GM19372 (cell line): ENCODE measurements at regions not wholly inside any gene's neighbourhood (a gene's known extent, or its start where the extent isn't known, plus 50 kb on each side); places are given as distances from the start of the nearest gene placed in this dataset.

ENCODE experiments used
- ATAC-seq: cut with Tn5 transposase; IDR thresholded peaks from one replicate; pipeline ENCODE4 v1.9.1; 2021; ENCODE audit warnings: mild to moderate bottlenecking, low read depth, moderate library complexity; ENCODE audit not compliant: unreplicated experiment

DNA sequence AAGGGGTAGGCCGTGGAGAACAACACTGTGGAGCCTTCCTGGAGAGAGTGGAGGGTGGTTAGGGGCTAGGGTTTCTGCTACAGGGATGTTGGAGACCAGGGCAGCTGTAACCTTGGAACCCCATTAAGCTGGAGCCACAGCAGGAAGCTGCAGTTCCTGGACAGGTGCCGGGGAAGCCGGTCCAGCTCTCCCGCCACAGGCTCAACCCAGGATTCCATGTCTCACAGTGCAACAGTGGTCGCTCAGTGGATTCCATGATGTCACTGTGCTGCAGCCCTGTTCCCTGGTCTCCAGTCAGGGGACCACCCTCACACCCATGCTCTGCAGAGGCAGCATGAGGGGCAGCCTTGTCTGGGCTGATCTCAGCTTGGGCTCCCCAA lies 264.6 kb upstream of the CDYL start:
- no peak for ATAC-seq

DNA sequence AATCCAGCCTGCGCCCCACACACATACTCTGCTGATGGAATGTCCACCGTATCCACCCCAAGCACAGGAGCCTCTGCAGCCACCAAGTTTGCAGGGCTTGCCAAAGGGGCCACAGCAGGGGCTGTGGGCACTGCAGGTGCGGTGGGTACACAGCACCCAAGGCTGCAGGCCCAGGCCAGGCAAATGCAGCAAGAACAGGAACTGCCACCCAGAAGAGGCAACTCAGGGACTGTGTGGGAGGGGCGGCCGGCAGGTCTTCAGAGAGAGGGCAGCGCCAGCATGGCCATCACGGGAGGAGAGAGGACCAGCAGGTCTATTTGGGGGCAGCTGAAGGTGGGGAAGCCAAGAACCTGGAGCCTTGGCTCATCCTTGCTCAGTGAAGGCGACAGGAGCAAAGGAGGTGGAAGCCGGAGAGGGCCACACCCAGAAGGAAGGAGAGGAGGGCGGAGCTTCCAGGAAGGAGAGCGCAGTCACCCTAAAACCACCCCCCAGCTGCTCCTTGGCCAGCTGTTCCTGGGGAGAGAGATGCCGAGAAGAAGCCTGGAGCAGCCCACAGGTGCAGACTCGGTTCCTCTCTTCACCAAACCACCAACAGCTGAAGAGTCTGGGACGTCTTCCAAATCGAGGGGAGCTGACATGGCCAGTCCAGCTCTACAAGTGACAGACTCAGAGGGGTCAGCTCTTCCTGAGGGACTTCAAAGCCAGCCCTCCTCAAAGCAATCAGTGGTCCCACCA lies 265.1 kb upstream of the CDYL start:
- ATAC-seq, result no peak

DNA sequence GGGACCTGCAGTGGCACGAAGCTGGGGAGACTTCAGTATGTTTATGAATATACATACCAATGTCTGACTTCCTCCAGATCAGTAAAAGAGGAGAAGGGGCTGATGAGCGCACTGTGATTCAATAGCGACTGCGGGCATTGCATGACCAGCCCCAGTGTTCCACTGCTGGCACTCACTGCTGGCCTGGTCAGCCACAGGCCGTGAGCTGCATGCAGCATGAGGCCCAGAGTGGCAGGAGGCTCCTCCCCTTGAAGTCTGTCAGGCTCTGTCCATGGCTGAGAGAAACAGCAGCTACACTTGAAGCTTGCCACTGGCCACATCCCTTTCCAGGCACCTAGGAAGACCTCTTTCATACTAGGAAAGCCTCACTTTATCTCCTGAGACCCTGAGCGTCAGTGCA lies 265.9 kb upstream of the CDYL start:
- no peak for ATAC-seq

DNA sequence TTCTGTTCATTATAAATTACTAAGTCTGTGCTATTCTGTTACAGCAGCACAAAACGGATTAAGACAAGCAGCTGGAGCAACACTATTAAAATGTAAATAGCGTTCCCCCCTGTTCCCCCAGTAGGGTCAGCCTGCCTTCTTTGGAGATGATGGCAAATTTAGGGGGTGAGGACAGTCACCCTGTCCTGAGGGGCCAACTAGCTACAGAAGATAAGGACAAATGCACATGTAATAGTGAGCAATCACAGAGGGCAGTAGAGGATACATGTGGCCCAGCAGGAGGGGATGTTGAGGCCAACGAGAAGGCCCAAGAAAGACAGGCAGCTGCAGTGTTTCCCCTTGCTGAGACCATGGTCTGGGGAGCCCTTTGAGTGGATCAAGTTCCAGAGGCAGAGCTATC lies 266.7 kb upstream of the CDYL start:
- ATAC-seq, result no peak

DNA sequence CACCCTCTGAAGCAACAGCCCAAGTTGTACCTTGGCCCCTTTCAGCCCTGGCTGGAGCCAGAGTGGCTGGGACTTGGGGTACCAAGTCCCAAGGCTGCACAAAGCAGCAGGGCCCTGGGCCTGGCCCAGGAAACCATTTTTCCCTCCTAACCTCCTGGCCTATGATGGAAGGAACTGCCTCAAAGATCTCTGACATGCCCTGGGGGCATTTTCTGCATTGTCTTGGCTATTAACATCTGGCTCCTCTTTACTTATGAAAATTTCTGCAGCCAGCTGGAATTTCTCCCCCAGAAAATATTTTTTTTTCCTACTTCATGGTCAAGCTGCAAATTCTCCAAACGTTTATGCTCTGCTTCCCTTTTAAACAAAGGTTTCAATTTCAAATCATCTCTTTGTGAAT lies 269.4 kb upstream of the CDYL start:
- ATAC-seq, result no peak

DNA sequence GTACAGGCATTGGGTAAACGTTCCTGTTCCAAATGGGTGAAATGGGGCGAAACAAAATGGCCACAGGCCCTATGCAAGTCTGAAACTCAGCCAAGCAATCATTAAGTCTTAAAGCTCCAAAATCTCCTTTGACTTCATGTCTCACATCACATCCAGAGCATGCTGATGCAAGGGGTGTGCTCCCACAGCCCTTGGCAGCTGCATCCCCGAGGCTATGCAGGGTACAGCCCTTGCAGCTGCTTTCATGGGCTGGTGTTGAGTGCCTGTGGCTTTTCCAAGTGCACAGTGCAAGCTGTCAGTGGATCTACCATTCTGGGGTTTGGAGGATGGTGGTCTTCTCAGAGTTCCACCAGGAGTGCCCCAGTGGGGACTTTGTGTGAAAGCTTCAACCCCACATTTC lies 270.0 kb upstream of the CDYL start:
- ATAC-seq, result no peak

DNA sequence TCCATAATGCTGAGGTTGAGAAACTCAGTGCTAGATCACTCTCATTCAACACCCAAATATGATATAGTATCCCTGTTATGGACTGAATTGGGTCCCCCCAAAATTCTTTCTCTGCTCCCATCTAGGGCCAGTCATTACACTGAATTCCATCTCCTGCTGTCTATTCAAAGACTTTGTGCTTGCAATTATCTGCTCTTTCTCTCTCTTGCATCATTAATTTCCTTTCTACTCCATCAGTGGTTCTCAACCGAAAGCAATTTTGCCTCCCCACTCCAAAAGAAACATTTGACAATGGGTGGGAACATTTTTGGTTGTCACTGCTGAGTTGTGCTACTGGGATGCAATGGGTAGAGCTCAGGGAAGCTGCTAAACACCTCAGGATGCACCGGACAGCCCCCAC lies 271.5 kb upstream of the CDYL start:
- ATAC-seq, result no peak

DNA sequence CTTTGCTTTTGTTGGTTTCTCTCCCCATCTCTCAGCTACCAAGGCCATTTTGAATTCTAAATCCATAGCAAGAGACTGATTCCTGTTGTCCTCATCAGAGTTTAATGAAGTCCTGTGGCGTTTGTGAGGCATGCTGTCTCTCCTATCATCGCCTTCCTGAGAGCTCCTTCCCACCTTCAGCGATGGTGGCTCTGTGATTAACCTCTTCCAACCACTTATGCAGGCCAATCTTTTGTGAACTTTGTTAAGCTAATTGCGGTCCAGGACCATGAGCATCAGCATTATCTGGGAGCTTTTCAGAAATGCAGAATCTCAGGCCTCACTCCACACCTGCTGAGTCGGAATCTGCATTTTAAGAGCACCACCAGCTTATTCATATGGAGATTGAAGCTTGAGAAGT lies 272.5 kb upstream of the CDYL start:
- no peak for ATAC-seq

DNA sequence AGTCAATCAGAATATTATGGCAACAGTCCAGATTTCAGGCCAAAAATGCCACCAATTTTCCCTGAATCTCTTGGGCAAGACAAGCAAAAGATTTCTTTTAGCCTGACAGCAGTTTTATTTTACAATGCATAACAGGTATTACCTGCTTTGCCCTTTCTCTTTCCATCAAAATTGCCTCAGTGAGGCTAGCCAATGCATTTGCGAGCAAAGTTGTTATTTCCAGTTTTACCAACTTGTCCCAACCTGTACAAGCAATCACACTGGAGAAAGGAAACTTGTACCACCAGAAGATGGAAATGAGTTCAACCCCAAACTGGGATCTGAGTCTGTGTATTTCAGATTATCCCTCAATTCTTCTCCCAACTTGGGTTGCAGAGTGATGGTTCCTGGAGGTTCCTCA lies 279.9 kb upstream of the CDYL start:
- no peak for ATAC-seq

DNA sequence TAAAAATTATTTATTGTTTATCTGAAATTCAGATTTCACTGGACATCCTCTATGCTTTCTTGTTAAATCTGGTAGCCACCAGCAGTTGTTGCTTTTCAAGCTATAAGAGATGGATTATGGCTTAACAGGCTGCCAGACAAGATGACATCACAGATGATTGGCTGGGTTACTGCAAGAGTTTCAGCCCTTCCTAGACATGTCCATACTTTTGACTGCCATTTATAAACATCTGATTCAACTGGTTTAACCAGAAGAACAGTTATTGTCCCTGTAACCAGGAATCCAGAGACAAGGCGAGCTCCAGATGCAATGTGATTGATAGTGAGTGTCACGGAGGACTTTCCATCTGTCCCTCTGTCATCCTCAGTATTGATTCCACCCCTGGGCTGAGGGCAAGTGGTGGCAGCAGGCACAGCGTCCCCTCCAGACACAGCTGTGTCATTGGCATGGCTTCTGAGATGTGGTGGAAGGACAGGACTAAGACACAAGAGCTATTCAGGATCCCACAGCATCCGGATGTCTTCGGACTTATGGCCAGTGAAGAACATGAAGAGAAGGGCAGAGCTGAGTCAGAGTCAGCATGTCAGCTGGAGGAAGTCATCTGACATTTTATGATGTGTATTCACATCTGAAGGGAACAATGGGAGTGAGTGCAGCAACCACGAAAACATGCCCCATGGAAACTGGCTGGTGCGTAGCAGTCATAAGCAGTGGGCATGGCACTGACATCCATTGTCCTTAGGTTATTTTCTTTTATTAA lies 284.5 kb upstream of the CDYL start:
- no peak for ATAC-seq

DNA sequence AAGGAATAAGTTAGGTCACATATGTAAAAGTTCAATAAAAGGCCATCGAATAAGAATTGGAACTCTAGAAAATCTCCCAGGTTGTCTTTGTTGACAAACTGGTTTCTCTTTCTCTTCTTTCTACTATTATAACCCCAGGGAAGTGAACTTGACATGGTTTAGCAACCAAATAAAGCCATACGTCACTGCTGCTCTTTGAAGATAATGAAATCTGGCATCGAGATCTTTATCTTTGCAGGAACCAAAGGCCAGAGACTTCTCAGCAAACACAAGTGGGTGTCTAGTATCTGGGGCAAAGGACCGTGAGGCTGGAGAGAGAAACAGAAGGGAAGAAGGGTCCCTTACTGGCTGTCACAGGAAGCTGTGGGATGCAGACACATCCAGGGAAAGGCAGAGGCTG lies 286.7 kb upstream of the CDYL start:
- ATAC-seq, result no peak

DNA sequence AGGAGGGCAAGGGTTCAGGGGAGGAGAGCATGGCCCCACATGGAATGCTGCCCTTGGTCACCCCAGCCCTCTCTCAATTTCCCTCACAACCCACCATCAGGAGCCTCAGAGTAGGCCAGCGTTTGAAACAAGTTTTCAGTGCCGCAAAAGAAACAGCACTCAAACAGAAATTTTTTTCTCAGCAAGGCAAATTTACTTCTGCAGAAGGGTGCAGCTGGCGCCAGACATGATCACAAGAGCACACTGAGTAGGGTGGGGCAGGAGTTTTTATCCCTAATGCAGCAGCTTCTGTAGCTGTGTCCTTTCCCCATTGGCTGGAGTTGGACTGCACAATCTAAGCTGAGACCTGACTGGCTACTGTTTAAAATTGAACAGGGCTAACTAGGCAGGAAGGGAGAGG lies 287.8 kb upstream of the CDYL start:
- ATAC-seq, result no peak

DNA sequence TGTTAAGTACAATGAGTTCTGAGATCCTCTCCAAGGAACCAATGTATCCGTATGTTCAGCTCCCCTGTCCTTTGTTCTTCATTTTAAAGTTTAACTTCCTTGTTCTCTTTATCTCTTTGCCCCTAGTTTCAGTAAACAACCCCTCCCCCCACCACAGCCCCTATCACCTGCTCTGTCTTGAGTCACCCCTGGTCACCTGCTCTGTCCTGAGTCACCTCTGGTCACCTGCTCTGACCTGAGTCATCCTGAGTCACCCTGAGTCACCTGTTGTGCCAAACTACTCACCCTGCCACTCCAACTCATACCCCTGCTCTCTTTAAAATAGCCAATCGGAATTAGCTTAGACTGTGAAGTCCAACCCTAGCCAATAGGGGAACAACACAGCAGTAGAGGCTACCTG lies 288.7 kb upstream of the CDYL start:
- ATAC-seq, result no peak

DNA sequence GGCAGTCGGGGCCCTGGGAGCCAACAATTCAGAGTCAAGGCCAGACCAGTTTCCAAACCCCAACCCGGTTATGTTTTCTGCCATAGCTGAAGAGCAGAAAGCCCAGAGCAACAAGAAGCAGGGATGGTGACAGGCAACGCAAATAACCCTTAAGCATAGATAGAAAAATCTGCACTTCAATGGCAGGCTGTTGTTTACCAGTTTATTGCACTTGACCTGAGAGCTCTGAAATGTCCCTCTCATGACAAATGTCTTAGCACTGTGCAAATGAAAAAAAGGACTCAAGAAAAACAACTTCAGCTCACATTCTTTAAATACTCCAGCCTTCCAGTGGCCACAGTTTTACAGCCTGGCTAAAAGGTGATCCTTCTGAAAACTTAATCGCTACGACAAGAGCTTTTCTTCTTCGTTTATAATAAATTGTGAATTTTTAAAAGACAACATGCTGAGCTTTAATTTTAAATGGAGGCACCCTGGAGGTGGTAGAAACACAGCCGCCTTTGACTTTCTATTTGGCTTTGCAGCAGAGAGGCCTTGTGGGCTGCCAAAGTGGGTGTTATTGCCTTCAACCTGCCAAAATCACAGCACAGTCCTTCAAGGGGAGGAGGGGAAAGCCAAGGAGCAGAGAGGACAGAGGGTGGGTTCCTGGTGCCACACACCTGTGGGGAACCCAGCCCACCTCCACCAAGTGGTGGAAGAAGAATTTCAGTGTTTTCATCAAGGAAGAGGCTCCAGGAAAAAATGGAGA lies 289.5 kb upstream of the CDYL start:
- no peak for ATAC-seq

DNA sequence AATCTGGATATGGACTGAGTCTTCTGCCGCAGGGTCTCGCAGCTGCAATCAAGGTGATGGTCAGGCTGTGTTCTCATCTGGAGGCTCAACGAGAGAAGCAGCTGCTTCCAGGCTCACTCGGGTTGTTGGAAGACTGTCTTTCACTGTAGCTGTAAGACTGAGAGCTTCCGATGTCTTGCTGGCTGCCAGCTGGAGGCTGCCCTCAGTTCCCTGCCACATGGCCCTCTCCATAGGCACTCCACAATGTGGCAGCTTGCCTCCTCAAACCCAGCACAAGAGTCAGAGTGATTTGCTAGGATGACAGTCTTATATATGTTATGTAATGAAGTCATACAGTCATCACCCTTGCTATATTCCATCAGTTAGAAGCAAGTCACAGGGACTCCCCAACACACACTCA lies 290.5 kb upstream of the CDYL start:
- no peak for ATAC-seq

DNA sequence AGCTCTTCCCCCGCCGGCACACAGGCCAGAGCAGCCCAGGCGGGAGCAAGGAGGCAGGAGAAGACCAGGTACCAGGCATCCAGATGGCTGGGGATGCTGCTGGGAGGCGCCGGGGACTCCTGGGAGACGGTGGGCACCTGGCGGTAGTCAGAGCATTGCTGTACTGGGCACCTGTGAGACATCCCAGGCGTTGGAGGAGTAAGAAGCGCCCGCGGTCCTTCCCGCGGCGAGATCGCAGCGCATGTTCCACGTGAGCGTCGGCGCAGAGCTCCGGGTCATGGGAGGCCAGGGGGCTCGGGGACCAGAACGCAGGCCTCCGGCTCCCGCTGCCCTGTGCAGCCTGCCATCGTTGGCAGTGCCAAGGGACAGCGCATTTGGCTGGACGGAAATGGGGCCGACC lies 293.7 kb upstream of the CDYL start:
- no peak for ATAC-seq

DNA sequence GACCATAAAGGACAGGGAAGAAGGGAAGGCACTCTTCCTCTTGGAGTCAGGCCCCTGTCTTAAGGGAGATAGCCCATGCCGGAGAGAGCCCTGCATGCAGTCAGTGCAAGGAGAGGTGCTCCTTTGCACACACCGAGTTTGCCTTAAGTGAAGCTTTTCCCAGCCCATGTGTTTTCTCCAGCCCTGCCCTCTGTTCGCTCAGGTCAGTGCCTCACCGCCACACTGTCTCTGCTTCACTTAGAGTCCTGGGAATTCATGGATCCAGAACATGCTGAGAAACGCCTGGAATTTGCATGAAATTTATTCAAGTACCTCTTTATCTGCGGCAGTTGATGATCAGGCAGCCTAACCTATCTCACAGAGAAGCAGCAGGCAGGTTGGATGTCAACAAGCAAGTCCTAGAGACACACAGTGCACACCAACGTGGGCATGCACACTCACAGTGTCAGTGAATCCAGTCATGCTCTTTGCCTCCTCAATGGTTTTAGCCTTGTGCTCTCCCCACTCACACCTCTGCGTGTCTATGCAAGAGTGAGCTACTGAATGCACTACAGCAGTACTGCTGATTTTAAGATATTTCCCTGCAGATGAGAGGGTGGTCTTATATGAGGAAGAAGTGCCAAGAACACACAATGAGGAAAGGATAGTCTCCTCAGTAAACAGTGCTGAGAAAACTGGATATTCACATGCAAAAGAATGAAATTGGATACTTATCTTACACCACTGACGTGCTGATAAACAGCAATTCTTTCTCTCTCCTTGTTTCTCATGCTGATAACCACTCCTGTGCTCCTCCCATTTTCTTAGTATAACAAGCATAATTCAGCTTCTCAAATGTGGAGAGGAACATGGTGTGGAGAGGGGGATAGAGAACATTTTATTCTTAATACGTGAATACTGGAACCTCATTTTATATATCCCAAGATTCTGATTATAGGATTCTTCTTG lies 295.1 kb upstream of the CDYL start:
- no peak for ATAC-seq

DNA sequence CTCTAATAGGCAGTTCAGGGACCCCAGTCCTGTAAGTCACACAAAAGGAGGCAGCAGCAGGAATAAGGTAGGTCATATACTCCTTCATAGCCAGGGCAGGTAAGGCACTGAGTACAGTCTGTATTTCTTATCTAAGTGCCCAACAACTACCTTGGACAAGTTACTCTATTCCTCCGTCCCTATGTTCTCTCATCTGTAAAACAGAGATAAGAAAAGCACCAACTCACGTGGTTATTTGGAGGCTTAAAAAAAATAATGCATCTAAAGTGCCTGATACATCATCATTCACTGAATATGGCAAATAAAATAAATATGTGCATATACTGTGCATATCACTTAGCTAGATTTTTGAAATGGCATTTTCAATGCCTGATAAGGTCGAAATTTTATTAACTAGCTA lies 298.1 kb upstream of the CDYL start:
- no peak for ATAC-seq

DNA sequence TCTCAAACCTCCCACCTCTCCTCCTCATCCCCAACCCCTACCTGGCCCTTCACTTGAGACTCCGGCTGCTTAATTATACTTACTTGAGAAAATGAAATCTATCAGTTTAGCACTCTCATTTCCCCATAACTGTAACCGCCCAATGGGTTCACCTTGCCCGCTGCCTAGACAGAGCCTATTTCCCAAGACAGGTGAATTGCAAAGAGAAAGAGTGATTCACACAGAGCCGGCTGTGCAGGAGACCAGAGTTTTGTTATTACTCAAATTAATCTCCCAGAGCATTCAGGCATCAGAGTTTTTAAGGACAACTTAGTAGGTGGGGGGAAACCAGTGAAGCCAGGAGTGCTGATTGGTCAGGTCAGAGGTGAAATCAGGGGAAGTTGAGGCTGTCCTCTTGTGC lies 301.4 kb upstream of the CDYL start:
- ATAC-seq, result no peak

DNA sequence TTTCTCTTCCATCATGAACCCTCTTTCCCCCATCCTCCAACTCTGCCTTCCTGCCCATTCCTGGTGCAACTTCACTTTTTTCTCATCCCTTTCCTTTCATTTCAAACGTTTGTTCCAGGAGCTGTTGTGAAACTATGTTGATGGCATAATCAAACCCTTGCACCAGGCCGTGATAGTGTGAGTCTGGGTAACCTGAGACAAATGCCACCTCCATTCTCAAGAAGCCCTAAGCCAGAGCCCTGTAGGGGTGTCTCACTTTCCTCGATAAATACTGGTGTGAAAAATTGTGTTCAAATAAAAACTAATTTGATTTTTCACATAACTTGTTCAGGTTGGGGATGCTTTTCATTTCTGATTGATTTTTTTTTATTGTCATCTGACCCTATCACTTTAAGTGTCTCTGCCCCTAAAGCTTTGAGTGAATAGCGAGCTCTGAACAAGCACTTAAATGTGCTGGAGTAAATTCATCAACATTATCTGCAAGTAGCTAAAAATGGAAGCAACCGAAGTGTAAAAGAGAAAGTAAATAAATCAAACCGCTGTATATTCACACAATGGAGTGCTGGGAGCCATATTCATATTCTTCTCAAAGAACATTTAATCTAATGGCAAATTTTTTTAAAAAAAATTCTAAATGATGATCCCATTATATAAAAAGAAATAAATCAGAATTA lies 303.1 kb upstream of the CDYL start:
- no peak for ATAC-seq
